ENCODE measurements at regions not wholly inside any gene's neighbourhood (a gene's known extent, or its start where the extent isn't known, plus 50 kb on each side); places are given as distances from the start of the nearest gene placed in this dataset.

DNA sequence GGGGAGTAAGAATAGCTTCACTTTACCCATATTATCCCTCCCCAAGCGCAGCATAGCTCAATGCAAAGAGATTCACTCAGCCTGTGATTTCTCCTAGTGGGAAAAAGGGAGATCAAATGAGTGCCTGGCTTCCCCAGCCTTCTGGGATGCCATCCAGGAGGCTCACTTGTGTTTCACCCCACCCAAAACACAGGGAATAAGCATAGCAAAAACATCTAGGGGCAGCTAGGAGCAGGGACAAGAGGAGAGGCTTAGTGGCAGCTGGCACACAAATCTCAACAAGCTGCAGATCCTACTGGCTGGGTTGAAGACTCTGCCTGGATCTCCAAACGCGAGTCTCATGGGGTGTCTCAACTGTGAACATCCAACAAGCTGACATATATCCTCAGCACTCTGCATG lies 715.8 kb downstream of the RNF144B start:
- no peak for DNase-seq (ENCODE audit: low read depth)
- no peak overlapping the region for H3K4me3 ChIP-seq (ENCODE audit: low read length)
- TF ChIP-seq, protein P1, sequence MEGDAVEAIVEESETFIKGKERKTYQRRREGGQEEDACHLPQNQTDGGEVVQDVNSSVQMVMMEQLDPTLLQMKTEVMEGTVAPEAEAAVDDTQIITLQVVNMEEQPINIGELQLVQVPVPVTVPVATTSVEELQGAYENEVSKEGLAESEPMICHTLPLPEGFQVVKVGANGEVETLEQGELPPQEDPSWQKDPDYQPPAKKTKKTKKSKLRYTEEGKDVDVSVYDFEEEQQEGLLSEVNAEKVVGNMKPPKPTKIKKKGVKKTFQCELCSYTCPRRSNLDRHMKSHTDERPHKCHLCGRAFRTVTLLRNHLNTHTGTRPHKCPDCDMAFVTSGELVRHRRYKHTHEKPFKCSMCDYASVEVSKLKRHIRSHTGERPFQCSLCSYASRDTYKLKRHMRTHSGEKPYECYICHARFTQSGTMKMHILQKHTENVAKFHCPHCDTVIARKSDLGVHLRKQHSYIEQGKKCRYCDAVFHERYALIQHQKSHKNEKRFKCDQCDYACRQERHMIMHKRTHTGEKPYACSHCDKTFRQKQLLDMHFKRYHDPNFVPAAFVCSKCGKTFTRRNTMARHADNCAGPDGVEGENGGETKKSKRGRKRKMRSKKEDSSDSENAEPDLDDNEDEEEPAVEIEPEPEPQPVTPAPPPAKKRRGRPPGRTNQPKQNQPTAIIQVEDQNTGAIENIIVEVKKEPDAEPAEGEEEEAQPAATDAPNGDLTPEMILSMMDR (conservative IDR thresholded peaks at IDR 0.05; ENCODE audit: low read depth, low read length) = no peak

DNA sequence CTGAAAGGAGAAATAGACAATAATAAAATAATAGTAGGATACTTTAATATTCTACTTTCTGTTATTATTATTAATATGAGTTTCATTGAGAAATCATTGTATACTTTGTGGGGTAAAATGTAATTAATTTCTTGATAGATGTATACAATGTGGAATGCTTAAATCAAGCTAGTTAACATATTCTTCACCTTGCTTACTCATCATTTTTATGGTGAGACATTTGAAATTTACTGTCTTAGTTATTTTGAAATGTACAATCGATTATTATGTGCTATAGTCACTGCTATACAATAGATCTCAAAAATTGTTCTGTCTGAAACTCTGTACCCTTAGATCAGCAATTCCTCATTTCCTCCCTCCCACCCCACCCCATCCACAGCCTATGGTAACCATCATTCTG lies 720.3 kb downstream of the RNF144B start:
- TF ChIP-seq, protein P1 (conservative IDR thresholded peaks at IDR 0.05; ENCODE audit: low read depth, low read length) = no peak
- no peak for DNase-seq (ENCODE audit: low read depth)
- H3K4me3 ChIP-seq (ENCODE audit: low read length) = no peak overlapping the region

DNA sequence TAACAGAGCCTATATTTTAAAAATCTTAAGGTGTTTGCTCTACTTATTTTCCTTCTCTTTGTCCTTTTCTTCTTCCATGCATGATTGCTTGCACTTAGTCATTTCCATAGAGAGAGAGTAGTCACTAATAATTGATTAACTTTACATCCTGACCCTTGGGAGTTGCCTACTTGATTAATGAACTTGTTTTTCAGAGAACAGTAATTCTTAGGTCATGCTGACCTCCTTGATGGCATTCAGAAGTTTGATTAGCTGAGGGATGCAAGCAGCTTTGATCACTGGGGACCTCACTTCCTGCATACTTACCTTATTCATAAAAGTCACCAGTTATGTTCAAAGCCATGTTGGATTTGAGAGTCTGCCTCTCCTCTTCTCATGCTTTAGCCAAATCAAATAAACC lies 715.6 kb upstream of the ID4 start:
- TF ChIP-seq, protein P1 (conservative IDR thresholded peaks at IDR 0.05; ENCODE audit: low read depth, low read length) = no peak
- no peak overlapping the region for H3K4me3 ChIP-seq (ENCODE audit: low read length)
- no peak for DNase-seq (ENCODE audit: low read depth)

DNA sequence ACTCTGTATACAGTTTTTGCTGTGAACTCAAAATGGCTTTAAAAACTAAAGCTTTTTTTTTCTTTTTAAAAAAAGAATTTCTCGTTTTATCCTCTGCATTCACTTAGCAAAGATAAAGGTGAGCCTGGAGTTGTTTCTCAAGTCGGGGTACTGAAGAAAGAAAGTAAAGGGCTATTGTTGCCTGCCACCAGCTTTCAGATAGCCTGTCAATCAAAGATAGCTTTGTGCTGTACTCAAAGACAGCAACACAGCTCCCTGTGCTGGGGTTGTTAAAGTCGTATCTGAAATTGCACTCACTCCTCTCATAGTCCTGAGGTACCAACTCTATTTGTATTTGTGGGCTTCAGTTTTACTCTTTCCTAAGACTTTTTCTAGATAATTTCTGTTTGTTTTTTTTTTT lies 710.1 kb upstream of the ID4 start:
- no peak for DNase-seq (ENCODE audit: low read depth)
- H3K4me3 ChIP-seq (ENCODE audit: low read length) = no peak overlapping the region
- TF ChIP-seq, protein P1 (conservative IDR thresholded peaks at IDR 0.05; ENCODE audit: low read depth, low read length) = no peak

DNA sequence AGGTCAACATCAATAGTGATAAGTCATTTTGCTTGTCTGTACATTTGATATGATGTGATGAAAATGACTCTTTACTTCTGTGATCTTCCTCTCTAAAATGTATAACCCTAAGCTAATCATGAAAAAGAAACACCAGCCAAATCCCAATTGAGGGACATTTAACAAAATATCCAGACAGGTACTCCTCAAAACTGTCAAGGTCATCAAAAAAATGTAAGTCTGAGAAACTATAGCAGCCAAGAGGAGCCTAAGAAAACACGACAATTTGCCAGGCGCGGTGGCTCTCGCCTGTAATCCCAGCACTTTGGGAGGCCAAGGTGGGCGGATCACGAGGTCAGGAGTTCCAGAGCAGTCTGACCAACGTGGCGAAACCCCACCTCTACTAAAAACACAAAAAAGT lies 708.5 kb upstream of the ID4 start:
- DNase-seq (ENCODE audit: low read depth) = no peak
- TF ChIP-seq, protein P1 (conservative IDR thresholded peaks at IDR 0.05; ENCODE audit: low read depth, low read length) = no peak
- no peak overlapping the region for H3K4me3 ChIP-seq (ENCODE audit: low read length)

DNA sequence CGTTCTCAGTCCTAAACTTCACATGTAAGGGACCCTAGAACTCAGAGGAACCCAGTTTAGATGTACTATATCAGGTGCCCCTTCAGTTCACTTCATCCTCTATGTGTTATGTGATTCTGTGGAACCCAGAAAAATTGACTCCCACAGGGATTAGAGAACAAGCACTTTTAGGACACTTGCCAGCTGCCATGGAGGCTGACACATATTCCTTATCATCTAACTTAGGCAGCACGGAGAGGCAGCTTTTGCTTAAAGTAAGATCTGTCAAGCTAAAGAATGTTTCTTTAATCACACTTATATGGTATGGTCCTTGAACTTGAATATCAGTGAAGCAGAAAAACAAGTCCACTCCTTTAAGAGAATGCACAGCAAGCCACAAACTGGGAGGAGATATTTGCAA lies 701.5 kb upstream of the ID4 start:
- no peak overlapping the region for H3K4me3 ChIP-seq (ENCODE audit: low read length)
- DNase-seq (ENCODE audit: low read depth) = peak; percentile 60
- TF ChIP-seq, protein P1 (conservative IDR thresholded peaks at IDR 0.05; ENCODE audit: low read depth, low read length) = no peak

DNA sequence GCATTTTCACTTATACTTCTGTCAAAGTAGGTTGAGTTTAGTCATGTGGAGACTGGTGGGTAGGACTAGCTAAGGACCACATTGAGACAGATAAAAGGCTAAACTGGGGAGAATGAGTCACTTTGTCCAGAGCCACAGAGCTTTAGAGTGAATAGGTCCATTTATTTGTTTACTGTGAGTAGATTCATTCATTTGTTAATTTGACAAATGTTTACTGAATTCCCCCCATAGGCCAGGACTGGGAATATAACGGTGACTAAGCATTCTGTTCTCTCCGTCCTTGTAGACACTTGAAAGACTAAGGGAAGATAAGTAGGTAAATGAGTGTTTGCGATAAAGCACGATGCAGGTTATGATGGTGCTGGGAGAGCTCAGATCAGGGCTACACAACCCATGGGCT lies 699.7 kb upstream of the ID4 start:
- no peak overlapping the region for H3K4me3 ChIP-seq (ENCODE audit: low read length)
- TF ChIP-seq, protein P1 (conservative IDR thresholded peaks at IDR 0.05; ENCODE audit: low read depth, low read length) = no peak
- DNase-seq (ENCODE audit: low read depth) = no peak
